Stimulated activated CD8-positive, alpha-beta memory T cell treated with anti-CD3 and anti-CD28 coated beads, Interleukin-15, amount 100 ng/mL, for 48 hours (primary cell): ENCODE measurements at regions not wholly inside any gene's neighbourhood (a gene's known extent, or its start where the extent isn't known, plus 50 kb on each side); places are given as distances from the start of the nearest gene placed in this dataset.

Experiments used
- DNase-seq, 2 donors: peaks; one replicate each; pipeline ENCODE4 v3.0.0-alpha.2; 2020; ENCODE audit warnings: low read depth in 2 of 2

DNA sequence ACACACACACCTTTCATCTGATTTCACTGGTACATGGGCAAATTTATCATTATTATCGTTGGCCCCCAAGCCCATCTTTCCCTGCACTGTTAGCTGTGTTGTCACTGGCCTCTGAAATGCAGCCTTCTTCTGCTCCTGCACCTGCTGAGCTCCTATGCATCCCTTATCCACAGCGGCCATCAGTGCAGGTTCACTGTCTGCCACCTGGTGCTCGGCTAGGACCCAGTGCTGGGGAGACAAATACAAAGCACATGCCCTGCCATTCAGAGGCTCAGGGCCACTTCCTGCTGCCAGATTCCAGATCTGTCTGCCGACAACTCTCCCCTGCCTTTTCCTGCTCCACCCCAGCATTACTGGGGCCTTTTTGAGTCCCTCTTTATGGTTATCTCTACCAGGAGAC is 1205.4 kb downstream of the TBC1D22A start:
- DNase-seq, result no peak

DNA sequence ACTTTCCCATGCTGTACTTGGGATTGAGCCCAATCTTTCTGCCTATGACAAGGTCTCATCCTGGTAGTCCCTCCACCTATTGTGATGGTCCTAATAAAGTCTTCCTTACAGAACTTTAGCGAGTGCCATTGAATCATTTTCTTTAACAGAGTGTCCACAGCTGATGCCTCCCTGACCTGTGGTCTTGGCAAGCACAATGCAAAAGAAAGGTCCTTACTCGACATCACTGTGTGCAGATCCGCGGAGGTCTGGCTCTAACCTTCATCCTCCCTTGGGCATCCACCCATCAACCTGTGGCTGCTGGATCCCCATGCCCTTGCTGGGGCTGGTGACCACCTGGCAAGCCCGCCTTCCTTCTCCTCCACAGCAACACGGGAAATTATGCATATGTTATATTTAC is 1203.9 kb downstream of the TBC1D22A start:
- DNase-seq, result no peak

- no peak for DNase-seq
Measured at GRCh38 chr22:47965896-47966295, 1203.4 kb downstream of the TBC1D22A start.

DNA sequence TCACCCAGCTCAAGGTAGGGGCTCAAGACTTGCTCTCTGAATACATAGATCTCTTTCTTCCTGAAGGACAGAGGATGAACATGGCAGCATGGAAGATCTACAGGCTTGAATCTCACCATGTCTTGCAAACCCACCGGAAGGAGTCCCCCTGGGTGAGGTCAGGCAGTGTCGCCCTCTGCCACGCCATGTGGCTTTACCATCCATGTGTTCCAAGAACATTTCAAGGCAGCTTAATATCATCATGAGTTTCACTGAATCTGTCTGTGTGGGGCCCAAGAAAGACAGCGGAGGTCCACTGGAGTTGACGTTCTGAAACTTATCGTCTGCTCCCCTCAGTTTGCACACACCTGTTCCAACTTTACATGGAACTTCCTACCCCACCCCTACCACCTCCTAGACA is 1202.6 kb downstream of the TBC1D22A start:
- DNase-seq, result no peak

- DNase-seq, result no peak
Measured at GRCh38 chr22:47963660-47964059, 1201.2 kb downstream of the TBC1D22A start.

GRCh38 chr22:47957649-47958048 is 1195.2 kb downstream of the TBC1D22A start:
- DNase-seq, result no peak

DNA sequence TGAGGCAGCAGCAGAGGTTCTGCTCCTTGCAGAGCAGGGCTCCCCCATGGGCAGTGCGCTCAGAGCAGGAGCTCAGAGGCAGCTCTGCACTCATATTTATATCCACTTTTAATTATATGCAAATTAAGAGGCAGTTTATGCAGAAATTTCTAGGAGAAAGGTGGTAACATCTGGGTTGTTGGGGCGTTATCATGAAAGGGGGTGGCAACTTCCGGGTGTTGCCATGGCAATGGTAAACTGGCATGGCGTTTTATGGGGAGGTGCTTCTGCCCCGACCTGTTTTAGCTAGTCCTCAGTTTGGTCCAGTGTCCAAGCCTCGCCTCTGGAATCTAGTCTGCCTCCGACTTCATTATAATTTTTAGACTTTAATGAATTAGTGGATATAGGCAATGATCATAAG is 1191.7 kb downstream of the TBC1D22A start:
- no peak for DNase-seq

DNA sequence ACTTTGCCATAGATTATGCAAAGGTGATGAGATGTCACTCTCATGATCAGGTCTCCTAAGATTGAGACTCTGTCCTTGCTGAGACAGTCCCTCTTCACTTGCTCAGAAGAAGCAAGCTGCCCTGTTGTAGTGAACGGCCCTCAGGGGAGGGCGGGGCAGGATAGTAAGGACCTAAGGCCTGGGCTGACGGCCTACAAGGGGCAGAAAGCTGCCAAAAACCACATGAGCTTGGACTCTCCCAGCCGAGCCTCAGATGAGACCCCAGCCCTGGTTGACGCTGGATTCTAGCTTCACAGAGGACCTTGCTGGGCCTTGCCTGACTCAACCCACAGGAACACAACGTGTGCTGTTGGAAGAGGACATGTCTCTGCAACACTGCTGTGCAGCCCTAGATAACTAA is 1182.5 kb downstream of the TBC1D22A start:
- no peak for DNase-seq

DNA sequence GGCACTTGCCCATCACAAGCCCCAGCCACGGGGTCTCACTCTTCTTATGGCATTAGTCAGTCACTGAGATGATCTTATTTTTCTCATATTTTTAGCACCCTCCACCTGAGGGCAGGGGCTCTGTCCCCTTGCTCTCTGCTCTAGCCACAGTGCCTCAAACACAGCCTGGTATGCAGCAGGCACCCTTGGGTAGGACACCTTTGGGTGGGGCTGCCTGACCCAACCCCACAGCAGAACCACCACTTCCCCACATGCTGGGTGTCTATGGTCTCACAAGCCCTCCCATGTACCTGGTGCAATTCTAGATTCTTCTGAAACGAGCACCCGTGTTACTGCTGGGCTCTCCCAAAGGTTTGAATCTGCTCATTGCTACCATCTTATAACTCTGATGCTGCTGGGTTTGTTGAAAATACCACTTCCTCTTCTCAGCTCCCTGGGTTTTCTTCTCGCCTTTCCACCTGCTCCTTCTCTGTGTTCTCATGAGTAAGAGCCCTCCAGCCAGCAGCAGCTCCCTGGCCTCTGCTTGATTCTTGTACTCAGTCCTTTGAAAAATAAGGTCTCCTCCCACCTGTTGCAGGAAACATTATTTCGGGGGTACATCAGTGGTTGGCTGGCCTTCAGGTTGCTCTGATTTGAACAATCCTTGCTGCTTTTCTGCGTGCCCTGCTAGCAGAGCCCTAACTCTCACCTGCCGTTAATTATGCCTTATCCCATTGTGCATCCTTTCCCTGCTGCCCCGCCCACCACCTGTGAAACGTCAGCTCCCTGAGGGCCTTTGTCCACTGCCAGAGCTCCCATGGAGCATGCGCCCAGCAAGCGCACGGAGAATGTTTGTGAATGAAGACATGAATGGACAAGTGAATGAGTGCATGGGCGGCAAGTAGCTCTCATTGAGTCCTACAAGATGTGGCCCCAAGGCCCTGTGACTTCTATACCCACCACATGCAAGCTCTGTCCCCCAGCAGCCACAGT is 1181.6 kb downstream of the TBC1D22A start:
- DNase-seq, result no peak

DNA sequence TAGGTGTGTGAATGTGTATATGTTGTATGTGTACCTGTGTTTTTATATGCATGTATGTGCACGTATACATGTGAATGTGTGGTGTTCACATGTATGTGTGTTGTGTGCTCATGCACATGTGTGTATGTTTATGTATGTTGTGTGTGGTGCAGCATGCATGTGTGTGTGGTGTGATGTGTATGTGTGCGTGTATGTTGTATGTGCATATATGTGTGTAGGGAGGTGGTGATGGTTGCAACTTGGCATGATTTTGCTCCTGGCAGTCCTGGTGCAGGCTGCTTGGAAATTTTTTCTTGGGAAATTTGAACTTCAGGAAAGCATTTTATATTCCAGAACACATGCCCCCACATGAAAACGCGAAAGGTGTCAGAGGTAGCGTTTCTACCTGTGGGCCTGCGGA is 1177.8 kb downstream of the TBC1D22A start:
- DNase-seq, result no peak

GRCh38 chr22:47933891-47934290 is 1171.4 kb downstream of the TBC1D22A start:
- DNase-seq, result no peak

GRCh38 chr22:47933226-47933625 is 1170.8 kb downstream of the TBC1D22A start:
- no peak for DNase-seq

DNA sequence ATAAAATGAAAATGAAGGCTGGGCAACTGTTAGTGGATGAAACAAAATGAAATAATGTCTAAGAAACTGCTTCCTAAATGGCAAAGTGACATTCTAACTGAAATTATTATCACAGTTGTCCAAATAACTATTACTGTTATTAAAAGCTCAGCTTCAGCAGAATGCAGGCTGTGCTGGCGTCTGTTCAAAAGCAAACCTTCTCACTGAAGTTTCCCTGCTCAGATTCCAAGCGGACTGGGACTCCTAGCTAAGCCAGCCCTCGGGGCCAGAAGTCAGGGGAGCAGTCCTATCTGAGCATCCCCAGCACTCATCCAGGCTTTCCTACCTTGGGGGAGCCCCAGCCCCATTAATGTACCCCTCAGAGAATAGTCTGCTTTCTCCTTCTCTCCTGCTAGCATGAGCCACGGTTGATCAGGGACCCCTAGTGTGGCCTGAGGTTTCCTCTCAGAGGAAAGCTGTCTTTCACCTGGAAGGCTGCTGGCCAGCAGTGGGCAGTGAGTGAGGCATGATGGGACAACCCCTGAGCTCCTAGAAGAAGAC is 1167.3 kb downstream of the TBC1D22A start:
- no peak for DNase-seq

- DNase-seq, result no peak
Measured at GRCh38 chr22:47929073-47929472, 1166.6 kb downstream of the TBC1D22A start.

- no peak for DNase-seq
Measured at GRCh38 chr22:47928631-47929030, 1166.2 kb downstream of the TBC1D22A start.

GRCh38 chr22:47927648-47928210 is 1165.3 kb downstream of the TBC1D22A start:
- DNase-seq, result no peak

GRCh38 chr22:47923011-47923427 is 1160.6 kb downstream of the TBC1D22A start:
- DNase-seq, result no peak

DNA sequence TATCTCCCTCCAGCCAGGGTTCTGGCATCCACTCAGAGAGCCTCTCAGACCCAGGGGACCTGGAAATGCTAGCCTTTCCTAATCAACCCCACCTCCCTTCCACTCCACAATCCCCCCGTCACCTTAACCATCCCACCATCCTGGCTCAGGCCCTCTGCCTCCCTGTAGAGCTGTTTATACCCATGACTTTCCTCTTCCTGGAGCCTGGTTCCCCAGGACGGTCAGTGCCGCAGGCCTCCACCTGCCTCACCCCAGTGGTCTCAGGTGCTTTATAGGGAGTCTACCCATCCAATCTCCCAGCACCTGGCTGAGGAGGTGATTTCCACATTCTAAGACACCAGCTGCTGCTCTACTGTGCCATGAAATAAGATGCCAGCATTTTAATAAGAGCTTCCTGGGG is 1159.5 kb downstream of the TBC1D22A start:
- no peak for DNase-seq

- no peak for DNase-seq
Measured at GRCh38 chr22:47920380-47920959, 1158.0 kb downstream of the TBC1D22A start.

- no peak for DNase-seq
Measured at GRCh38 chr22:47919893-47920292, 1157.4 kb downstream of the TBC1D22A start.

DNA sequence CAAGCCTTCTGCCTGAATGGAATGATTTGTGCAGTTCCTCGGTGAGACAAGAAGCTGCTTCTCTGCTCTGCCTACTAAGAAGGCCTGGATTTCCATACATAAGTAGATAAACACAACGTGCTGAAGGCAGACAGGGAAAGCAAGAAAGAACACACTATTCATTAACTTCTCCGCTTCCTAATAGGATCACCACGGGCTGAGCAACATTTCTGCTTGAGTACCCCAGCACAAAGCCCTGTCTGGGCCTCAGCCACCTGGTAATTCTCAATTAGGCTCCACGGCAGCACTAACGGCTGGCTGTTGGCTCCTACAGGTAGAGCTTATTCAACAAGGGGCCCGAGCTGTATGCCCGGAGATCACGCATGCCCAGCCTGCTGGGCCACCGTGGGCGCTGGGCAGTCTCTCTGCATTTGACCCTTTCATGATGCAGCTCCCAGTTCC is 1156.6 kb downstream of the TBC1D22A start:
- no peak for DNase-seq

DNA sequence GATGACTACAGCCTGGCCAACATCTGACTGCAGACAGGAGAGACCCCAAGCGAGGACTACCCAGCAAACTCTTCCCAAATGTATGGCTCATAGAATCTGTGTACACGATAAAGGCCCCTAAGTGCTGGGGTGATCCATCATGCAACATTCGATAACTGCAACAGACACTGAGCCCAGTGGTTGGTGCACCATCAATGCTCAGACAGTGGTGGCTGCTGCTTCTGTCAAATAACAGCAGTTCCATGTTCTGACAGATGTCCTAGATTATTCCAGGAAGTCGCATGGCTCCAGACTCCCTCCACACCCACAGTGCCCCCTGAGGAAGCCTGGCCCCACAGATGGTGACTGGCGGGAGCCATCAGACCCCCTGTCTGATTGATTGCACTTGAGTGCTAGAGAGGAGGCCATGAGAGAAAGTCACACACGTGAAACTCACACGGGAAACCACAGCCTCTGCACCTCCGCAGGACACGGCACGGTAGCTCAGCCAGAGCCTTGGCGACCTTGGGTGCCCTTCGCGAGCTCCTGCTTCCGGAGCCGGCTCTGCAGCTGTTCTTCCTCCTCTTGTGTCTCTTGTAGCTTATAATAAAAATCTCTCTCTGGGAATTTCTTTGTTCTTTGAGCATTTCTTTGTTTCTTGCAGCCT is 1155.9 kb downstream of the TBC1D22A start:
- DNase-seq, result peak; percentile 11 to 53
